CD4-positive, alpha-beta T cell treated with Interleukin-2 at 100 ng/mL for 4 hours (primary cell): ENCODE measurements at regions not wholly inside any gene's neighbourhood (a gene's known extent, or its start where the extent isn't known, plus 50 kb on each side); places are given as distances from the start of the nearest gene placed in this dataset.
"Not testable (repeated sequence)": the region's sequence is repeated elsewhere in the genome, so short reads cannot be mapped to it uniquely, and the experiment has no call there.

ENCODE experiments used
- DNase-seq: peaks from one replicate; pipeline ENCODE4 v3.0.0-alpha.2; 2020; ENCODE audit warnings: low spot score

DNA sequence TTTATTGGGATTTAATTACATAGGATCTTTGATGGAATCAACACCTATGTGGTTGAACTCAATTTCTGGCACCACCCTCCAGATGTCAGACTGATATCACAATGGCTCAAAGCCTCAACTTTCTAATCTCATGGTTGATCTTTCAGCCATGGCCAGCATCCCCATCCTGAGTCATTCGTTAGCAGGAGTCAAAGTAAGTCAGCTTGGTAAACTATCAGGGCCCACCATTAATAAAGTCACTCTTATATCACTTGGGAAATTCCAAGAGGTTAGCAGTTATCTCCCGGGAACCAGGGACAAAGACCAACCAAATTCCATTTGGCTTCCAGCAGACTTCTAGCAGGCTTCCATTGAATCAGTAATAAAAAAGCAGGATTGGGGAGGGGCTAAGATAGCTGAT lies 50.7 kb upstream of the TNFSF4 start:
- DNase-seq = no peak

DNA sequence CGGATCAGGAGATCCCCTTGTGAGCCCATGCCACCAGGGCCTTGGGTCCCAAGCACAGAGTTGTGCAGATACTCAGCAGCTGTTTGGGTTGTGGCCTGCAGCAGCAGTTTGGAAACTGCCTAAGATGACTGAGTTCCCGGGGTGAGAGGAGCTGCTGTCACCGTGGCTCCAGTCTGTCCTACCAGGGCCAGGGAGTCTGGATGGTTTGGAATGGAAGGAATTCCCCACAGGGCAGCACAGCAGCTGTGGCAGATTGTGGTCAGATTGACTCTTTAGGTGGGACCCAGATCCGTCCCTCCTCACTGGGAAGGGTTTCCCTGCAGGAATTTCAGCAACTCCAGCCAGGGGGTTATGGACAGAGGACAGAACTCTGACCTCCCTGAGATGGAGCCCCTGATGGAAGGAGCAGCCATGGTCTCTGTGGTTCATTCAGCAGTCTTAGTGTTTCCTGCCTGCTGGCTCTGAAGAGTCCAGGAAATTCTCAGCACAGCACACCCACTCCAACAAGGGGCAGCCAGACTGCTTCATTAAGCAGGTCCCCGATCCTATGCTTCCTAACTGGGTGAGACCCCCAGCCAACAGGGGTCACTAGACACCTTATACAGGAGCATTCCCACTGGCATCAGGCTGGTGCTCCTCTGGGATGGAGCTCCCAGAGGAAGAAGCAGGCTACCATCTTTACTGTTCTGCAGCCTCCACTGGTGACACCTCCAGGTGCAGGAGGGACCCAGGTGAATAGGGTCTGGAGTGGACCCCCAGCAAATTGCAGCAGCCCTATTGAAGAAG lies 51.5 kb upstream of the TNFSF4 start:
- DNase-seq = no peak

DNA sequence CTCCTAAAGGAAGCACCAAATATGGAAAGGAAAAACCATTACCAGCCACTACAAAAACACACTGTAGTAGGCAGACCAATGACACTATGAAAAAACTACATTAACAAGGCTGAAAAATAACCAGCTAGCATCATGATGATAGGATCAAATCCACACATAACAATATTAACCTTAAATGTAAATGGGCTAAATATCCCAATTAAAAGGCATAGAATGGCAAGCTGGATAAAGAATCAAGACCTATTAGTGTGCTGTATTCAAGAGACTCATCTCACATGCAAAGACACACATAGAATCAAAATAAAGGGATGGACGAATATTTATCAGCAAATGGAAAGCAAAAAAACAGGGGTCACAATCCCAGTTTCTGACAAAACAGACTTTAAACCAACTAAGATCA lies 53.2 kb upstream of the TNFSF4 start:
- DNase-seq = not testable (repeated sequence)

DNA sequence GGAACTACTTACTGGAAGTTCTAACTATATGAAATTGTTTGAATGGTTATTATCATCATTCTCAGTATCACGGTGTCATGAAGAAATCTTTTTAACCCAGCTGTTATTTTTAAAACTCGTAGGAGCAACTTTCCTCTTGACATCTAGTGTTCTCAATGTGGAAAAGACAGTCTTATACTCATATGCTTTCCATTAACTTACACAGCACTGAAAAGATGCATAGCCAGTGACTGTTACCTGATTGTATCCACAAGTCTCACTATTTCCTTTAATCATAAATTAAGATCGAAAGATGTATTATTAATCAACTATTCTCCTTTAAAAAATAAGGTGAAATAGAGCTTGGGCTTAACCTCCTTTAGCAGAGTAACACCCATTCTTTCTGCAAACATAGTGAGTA lies 59.7 kb upstream of the TNFSF4 start:
- DNase-seq = no peak

DNA sequence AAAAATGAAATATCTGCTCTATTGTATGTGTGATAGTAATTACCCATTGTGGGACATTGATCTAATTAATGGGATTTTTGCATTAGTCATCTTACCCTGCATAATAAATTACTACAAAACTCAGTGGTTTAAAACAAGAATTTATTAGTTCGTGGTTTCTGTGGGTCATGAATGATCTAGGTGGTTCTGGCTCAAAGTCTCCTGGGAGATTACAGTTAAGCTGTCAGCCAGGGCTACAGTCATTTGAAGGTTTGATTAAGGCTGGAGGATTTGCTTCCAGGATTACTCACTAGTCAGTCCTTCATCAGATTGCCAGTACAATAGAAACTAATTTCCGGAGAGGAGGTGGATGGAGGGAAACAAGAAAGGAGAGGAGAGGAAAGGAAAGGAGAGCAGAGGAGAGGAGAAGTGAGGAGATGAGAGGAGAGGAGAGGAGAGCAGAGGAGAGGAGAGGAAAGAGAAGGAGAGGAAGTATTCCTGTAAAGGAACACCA lies 60.4 kb upstream of the TNFSF4 start:
- no peak for DNase-seq

DNA sequence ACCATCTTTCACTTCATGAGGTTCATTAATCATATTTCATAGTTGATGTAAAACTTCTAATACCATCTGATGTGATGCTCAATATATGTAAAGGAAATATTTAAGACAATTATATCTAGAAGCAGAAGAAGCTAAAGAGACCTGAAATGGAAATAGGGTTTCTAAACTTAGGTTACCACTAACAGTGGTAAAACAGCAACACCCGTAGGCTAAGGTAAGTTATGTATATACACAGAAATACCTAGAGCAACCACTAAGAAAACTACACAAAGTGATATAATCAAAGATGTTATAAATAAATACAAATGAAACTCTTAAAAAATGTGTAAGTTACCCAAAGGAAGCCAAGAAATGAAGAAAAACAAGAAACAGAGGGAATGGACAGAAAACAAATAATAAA lies 61.1 kb upstream of the TNFSF4 start:
- no peak for DNase-seq

DNA sequence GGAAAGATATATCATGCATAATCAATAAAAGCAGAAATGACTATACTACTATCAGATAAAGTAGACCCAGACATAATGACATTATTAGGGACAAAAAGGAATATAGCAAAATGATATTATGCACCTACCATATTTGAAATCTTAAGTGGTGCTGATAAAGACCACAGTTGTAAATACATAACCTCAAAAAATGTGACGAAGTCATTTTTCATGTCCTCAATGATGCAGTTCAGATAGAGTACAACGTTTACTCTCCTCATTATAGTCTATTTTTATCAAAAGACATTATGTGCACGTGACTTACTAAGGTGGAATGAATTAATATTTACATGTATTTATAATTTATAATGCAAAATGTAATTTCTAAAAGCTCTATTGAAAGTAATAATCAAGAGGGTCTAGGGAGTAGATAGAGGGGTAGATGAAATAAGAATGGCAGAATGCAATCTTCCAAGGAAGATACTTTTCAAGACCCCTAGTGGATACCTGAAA lies 61.7 kb upstream of the TNFSF4 start:
- no peak for DNase-seq

DNA sequence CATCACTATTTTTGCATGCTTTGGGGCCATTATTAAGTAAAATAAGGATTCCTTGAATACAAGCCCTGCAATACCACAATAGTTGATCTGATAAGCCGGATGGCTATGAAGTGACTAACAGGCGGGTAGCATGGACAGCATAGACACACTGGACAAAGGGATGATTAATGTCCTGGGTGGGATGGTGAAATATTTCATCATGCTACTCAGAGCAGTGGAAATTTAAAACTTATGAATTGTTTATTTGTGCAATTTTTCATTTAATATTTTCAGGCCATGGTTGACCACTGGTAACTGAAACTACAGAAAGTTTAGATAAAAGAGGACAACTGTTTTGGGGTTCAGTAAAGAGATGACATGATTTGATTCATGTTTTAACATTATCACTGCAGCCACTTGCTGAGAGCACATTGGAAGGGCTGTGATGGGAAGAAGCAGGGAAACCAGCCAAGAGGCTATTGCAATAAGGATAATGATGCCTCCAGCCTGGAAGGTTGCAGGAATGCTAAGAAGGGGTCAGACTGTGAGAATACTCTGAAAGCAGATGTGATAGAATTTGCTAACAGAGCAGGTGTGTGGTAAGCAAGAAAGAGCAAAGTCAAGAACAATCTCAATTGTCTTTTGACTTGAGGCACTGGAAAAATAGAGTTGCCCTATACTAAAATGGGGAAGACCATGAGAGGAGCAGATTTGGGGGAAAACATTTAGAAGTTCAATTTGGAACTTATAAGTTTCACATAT lies 62.5 kb upstream of the TNFSF4 start:
- no peak for DNase-seq

DNA sequence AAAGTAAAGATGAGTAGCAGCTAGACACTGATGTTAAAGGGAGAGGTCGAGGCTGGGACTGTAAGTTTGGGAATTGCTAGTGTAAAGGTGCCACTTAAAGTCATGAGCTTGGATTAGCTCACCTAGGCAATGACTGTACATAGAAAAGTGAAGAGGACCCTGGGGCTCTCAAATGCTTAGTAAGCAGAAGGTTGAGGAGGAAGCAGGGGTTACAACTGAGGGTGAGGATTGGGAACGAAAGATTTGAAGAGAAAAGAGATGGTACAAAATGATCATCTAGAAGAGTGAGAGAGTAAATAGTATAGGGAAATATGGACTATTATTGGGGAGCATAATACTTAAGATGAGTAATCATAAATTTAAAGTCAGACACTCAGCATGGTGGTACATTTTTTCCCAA lies 63.1 kb upstream of the TNFSF4 start:
- DNase-seq = no peak

DNA sequence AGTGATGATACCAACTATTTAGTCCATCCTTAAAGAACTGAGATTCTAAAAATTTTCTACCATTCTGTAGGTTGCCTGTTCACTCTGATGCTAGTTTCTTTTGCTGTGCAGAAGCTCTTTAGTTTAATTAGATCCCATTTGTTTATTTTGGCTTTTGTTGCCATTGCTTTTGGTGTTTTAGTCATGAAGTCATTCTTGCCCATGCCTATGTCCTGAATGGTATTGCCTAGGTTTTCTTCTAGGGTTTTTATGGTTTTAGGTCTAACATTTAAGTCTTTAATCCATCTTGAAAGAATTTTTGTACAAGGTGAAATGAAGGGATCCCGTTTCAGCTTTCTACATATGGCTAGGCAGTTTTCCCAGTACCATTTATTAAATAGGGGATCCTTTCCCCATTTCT lies 63.9 kb upstream of the TNFSF4 start:
- DNase-seq = not testable (repeated sequence)

DNA sequence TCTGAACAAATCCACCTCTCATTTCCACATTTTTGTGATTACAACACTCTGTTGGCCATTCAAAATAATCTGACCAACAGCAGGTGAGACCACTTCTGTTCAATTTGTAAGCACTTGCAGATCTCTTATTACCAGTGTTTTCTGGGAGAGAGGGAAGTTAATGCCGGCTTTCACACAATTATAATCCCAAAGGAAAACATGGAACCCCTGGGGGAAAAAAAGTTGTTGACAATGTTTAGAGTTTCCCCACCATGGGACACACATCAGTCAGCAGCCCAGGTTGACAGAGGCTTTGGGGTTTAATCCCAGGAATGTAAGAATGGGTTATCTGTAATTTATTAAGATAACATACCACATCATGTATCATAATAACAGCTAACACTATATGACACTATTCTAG lies 68.4 kb upstream of the TNFSF4 start:
- DNase-seq = no peak

DNA sequence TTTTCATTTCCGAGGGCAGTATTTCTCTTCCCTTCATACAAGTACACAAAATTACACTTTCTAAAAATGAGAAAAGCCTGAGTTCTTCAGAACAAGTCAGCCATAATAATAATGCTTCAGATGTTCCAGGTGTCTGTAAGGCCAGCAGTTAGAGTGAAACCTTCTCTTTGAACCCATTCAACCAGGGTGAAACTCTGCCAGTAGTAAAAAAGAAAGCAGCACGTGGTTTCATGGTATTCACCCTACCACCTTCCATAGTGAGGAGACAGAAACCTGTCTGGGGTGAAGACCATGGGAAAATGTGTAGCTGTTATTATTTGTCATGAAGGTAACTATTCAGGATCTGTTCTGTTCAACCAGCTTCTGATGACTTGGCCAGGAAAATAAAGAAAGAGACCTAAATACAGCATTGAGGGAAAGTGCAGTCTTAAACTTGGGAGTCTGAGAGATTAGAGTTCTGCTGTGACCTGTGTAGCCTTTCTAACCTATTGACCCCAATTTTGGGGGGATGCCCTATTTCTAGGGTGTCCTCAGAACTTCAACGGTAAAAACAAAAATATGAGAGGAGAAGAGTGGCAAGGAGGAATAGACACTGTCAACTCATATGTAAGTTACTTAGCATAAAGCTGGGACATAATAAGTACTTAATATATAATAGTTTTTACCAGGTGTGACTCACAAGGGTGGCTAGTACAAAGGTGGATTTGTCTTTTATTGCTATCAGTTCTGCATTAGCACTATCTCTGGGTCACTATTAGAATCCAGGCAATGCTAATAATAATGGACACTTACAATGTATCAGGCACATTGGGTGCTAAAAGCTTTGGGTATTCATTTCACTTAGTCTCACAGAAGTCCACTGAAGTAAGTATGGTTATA lies 70.0 kb upstream of the TNFSF4 start:
- DNase-seq = no peak

DNA sequence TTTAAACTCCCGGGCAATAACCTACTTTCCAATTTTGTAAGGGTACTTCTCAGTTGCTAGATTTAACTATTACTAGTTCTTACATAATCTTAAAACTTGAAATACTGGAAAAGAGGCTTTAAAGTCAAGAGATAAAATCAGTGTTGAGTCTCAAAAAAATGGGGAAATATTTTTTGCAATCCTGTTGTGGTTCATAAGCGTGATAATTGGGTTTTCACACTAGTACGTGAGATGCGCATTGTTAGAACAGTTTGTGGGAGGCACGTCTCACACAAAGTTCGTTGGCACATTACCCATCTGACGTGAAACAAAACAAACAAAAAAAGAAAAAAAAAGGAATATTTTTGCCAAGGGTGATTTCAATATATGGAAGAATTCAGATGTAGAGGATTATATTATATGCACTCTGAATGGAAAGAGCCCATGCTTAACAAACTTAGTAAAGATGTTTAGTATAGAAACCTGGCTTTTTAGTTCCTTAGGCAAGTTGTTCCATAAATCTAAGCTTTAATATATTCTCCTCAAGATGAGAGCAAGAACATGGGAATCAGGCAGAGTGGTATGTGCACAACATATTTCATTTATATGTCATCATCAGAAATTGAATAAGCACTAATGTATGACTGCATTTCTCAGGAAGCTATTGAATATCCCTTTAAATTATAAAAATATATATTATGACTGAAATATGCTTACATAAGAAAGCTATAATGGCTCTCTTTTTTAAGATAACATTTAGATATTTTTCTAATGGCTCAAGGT lies 73.9 kb upstream of the TNFSF4 start:
- DNase-seq = no peak

DNA sequence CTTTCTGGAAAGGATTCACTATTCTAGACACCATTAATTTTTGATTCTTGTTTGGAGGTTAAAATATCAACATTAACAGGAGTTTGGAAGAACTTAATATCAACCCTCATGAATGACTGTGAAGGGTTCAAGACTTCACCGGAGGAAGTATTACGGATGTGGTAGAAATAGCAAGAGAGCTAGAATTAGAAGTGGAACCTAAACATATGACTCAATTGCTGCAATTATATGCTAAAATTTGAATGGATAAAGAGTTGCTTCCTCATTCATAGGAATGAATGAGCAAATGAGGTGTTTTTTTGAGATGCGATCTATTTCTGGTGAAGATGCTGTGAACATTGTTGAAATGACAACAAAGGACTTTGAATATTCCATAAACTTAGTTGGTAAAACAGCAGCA lies 77.9 kb upstream of the TNFSF4 start:
- no peak for DNase-seq

DNA sequence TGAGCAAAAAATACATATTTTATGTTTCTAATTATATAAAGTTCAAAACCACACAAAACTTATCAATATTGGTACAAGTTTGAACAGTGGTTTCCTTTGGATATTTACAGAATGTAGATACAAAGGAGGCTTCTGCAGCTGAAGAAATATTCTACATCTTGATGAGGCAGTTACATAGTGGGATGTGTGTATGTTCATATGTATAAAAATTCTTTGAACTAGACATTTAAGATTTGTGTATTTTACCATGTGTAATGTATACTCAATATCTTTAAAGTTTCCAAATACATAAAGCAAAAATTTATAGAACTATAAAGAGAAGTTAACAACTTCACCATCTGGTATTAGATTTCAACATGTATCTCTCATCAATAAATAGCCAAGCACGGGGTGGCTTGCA lies 80.7 kb upstream of the TNFSF4 start:
- no peak for DNase-seq

DNA sequence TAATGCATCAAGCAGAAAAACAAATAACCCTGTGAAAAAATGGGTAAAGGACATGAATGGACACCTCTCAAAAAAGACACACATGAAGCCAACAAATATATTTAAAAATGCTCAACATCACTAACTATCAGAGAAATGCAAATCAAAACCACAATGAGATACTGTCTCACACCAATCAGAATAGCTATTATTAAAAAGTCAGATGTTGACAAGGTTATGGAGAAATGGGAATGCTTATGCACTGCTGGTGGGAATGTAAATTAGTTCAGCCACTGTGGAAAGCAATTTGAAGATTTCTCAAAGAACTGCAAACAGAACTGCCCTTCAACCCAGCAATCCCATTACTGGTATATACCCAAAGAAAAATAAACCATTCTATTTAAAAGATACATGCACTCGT lies 86.6 kb upstream of the TNFSF4 start:
- no peak for DNase-seq

DNA sequence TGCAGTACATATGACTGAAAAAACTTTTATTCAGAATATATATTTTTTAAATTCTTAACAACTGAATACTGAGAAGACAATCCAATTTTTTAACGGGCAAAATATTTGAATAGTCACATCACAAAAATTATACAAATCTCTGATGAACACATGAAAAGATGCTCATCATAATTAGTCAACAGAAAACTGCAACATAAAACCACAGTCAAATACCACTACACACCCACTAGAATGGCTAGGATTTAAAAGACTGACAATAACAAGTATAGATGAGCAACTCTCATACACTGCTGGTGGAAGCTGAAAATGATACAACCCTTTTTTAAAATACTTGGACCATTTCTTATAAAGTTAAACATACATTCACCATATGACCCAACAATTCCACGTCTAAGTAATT lies 87.7 kb upstream of the TNFSF4 start:
- DNase-seq = no peak

DNA sequence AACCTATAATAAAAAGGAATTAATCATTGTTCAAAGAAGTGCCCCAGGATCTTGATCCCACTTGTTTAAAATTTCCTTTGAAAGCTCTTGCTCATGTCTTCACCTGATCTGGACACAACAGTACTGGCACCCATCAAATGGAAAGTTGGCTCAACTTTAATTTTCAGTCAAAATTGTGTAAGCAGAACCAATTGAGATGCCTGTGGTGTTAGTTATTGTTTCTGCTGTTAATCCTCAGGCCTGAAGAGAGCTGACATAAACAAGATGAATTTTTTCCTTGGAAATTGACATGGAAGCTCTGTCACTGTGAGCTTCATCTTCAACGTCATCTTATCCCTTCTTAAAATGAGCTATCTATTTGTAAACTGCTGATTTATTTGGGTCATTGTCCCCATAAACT lies 88.3 kb upstream of the TNFSF4 start:
- DNase-seq = no peak

DNA sequence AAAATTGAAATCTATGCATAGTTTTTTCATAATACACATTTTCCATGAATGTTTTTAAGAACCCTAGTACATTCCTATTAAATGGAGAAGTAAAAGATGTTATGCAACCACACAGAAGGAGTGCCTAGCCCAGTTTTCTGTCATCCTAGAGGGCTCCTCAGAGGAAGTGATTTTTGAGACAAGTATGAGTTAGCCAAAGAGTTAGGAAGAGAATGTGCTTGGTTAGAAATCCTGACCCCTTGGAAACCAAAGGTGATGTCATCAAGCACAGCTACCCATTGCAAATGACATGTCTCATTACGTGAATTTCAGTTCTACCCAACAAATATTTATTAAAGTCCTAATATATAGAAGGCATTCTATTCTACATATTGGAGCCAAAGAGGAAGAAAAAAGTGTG lies 88.9 kb upstream of the TNFSF4 start:
- no peak for DNase-seq

DNA sequence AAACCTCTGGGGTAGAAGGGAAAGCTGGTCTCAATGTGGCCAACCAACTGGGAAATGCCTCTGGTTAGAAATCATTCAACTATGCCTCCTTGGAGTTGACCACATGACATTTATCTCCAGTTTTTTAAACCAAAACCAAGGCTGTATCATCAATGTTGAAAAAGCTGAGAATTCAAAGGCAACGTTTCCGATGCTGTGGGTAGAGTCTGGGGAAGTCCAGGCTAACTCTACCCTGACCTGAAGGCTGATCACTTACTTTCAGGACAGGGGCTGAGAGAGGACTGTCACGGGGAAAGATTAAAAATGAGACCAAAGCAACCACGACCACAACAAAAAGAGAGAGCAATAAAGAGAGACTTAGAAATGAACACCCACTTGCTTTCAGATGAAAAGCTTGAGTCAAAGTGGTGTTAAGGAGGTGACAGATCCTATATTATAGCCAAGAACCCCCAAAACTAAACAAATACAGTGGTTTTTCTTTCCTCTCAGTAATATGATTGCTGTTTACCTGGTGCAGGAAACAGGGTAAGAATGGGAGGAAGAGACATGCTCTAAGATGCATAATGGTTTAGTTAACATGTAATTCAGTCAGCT lies 90.8 kb upstream of the TNFSF4 start:
- no peak for DNase-seq
